ENCODE measurements at regions not wholly inside any gene's neighbourhood (a gene's known extent, or its start where the extent isn't known, plus 50 kb on each side); places are given as distances from the start of the nearest gene placed in this dataset.
"Not testable (repeated sequence)": the region's sequence is repeated elsewhere in the genome, so short reads cannot be mapped to it uniquely, and the experiment has no call there.

DNA sequence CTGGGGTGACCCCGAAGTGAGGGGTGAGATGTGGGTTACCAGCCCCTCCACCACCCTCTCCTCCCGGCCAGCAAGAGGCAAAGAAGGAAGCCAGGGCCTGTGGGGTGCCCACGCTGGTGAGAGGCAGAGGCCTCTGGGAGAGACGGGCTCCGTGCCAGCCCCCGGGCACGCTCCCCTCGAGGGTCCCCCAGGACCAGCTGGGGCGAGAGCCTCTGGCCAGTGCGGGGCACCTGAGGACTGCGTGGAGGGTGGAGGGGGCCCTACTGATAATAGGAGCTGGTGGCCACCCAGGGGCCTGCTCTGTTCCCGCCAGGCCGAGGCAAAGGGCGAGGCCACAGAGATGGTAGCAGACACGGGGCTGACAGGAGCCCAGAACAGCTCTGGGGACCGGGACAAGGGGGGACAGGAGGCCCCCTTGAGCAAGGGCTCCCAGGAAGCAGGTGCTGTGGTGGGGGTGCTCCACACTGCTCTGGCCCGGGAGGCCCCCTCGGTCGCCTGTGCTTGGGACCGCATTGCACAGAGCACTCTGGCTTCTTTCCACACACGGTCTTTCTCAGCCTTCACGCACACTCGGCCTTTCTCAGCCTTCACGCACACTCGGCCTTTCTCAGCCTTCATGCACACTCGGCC is 226.9 kb downstream of the TTLL2 start:
- DNase-seq: no peak

DNA sequence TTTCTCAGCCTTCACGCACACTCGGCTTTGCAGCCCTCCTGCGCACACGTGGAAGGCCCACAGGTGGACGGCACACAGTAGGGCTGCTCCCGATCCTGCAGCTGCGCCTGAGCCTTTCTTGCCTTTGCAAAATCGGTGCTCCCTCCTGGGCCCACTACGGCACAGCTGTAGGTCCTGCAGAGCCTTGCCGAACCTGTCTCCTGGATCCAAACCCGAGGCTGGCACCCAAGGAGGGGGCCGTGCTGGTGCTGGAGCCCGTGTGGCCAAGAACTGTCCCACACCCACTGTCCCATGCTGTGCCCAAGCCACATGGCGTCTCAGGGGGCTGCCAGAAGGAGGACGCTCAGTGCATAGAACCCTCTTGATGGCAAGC is 227.4 kb downstream of the TTLL2 start:
- DNase-seq: no peak

DNA sequence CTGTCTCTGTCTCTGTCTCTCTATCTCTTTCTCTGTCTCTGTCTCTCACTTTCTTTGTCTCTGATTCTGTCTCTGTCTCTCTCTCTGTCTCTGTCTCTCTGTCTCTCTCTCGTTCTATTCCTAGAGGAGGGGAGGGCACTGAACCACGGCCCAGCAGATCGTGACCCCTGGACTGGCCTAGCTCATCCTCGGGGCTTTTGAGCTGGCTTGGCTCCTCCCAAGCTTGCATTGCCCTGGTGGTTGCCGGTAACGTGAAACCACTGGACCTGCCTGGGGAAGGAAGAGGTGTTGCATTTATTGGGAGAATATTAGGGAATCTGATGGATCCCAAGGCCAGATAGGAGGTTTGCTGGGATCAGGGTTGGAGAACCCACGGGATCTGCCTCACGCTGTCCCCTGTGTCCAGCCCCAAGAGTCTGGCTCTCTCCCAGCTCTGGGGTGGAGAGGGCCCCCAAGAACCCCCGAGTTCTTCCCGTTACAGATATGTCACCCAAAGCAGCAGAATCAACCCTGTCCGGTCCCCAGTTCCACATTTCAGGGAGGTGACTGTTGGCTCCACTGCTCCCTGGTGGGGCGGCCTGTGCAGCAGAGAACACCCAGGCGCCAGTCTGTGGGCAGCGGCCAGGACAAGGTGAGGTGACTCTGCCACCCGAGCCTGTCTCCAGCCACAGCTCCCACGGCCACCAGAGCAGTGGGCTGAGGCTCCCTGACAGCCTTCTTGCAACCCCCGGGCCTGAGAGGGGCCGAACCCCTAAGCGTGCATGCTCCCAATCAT is 228.3 kb downstream of the TTLL2 start:
- DNase-seq: no peak

DNA sequence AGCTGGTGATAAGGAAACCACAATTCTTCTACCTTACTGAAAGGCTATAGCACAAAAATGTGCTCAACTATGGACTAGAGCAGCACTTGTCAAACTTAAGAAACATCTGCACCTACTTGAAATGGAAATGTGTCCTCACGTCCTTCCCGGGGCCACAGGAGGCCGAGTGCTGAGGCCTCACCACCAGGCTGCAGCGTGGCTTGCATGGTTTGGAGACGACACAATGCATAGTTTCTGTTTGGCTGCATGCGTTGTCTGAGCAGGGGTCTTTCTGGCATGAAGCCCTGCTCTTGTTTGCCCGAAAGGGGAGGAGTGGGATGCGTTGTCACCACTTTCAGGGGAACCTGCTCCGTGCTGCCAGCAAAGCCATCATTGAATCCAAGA is 228.8 kb downstream of the TTLL2 start:
- no peak for DNase-seq

DNA sequence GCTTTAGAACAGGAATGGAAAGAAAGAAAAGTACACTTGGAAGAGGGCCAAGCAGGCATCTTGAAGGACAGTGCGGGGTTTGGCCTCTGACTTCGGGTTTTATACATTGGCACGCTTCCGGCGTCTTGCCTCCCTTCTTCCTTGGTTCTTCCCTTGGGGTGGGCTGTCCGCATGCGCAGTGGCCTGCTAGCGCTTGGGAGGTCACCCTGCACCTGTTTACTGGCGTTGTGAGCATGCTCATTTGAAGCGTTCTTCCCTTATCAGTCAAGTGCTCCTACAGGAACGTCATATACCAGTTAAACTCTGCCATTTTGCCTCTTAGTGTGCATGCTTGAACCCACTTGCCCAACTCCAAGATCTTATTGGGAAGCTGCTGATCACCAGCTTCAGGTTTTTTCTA is 230.0 kb downstream of the TTLL2 start:
- DNase-seq: no peak

DNA sequence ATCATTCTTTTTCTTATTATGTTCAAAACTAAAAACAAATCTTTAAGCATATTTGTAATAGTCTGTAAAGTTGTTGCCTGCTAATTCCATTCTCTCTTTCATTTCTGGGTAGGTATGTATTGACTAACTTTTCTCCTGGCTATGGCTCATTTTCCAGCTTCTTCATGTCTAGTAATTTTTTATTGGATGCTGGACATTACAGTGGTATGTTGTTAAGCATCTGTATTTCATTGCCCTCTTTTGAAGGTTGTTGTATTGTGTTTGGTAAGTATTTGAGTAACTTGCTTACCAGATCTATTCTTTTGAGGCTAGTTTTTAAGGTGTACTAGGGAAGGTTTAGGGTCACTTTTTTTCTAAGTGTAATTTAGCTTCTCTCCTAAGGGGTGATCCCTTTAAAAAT is 230.9 kb downstream of the TTLL2 start:
- DNase-seq: no peak

DNA sequence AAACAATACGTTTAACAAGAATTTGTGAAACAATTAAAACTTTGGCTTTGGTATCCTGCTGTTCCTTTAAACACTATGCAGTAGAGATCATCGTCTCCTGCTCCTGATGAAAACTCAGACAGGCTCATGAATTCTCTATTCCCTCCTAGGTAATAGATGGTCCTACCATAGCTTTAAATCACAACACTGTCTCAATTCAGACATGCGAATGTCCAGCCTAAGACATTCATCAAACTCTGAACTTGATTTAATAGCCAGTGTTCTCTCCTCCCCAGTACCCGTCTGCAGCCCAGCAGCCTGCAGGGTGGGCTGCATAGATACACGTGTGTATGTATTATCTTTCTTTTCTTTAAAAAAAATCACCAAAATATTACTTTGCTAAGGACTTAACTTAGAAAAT is 232.8 kb downstream of the TTLL2 start:
- no peak for DNase-seq

DNA sequence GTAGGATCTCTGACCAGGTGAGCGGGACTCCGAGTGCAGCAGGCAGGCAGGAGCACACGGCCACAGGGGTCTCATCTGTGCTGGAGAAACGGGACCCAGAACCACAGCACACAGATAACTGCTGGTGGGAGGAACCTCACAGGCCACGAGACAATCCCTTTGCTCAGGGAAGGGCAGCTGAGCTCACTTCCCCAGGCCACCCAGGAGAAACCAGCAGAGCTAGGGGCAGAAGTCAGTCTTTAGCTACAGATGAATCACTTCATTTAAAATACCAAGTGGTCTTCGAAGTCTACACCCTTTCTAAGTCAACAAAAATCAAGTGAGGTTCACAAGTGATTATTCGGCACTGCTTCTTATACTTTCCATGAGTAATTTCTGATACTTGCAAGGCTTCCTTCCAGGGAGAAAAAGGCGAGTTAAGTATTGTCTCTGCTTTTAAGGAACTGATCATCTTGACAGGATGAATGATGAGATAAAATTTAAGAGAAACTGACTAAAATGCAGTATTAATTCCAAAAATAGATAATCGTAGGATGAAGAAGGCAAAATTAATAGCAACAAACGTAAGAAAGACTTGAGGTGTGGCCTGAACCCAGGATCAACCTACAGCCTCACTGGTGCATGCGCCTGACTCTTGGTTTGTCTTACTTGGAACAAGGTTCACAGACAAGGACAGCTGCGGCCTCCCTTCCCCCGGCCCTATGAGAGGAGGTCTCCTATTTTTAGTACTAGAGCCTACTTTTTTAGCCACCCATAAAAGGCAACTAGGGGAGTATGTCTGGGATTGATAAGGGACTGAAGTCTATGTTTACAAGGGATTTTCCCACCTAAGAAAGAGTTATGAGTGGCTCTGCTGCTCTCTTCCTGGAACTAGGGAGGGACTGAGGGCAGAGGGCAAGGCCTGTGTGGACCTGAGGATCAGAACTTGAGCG is 233.6 kb downstream of the TTLL2 start:
- DNase-seq: no peak

DNA sequence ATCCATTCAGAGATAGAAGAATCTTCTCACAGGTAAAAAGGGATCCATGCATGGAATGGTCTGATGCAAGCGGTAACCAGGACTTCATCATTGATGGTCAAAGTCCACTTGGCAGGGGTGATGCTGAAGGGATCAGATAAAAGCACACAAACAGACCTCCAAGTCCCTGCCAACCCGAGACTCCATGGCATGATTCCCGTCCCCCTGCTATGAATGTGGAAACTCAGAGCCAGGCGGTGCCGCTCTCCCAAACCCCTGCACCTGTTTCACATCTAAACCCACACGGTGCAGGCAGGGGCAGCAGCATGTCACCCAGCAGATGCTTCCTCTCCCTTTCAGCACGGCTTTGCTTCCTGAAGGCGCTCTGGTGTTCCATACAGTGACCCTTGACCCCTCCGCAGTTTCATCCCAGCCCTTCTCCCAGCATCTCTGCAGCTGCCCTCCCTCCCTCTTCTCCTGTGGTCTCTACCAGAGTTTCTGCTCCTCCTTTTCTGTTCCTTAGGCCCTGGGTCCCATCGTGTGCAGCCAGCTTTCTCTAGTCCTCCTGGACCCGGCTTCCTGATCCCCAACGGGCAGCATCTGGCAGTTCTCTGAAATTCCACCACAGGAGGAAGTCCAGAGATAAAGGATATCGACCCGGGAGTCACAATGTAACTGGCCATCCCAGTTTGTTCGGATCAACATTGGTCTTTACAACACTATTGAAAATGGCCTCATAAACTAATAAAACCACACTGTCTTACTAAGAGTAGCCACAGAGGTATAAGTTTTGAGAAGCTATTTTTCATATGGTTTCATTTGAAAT is 235.0 kb downstream of the TTLL2 start:
- no peak for DNase-seq

DNA sequence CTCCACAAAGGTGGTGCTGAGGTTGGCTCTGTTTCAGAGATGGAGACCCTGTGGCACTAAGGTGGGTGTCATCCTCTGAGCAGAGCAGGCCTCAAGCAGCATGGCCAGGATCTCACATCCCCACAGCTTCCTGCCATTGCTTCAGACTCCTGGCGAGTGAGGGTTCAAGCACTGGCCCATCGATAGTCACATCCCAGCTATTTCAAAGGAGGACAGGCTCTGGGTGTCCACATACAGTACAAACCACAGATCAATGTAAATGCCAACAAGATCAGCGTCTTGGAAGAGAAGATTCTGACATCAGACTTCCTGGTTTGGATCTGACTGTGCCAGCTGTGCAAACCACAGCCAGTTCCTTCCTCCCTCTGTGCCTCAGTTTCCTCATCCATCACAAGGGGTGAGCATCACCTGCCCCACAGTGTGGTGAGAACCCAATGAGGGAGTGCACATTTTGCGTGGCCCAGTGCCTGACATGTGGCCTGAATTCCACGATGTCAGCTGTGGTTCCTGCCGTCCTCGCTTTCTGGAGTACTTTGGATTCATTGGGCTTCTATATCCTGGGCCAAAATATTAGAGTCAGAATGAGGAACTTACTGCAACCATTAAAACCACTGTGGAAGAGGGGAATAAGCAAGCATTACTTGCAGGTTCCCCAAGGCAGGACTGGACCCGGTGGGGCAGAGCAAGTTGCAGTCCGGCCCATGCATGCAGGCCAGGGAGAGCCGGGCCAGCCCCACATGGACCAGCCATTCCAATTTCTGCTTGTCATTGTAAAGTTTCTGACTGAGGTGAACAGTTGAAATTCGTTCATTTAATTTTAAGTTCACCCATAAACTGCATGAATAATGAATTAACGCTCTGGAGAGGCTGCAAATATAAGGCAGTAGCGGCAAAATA is 236.0 kb downstream of the TTLL2 start:
- no peak for DNase-seq

DNA sequence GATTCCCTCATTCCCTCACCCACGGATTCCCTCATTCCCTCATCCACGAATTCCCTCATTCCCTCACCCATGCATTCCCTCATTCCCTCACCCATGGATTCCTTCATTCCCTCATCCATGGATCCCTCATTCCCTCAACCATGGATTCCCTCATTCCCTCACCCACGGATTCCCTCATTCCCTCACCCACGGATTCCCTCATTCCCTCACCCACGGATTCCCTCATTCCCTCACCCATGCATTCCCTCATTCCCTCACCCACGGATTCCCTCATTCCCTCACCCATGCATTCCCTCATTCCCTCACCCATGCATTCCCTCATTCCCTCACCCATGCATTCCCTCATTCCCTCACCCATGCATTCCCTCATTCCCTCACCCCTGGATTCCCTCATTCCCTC is 238.0 kb downstream of the TTLL2 start:
- not testable (repeated sequence) for DNase-seq

DNA sequence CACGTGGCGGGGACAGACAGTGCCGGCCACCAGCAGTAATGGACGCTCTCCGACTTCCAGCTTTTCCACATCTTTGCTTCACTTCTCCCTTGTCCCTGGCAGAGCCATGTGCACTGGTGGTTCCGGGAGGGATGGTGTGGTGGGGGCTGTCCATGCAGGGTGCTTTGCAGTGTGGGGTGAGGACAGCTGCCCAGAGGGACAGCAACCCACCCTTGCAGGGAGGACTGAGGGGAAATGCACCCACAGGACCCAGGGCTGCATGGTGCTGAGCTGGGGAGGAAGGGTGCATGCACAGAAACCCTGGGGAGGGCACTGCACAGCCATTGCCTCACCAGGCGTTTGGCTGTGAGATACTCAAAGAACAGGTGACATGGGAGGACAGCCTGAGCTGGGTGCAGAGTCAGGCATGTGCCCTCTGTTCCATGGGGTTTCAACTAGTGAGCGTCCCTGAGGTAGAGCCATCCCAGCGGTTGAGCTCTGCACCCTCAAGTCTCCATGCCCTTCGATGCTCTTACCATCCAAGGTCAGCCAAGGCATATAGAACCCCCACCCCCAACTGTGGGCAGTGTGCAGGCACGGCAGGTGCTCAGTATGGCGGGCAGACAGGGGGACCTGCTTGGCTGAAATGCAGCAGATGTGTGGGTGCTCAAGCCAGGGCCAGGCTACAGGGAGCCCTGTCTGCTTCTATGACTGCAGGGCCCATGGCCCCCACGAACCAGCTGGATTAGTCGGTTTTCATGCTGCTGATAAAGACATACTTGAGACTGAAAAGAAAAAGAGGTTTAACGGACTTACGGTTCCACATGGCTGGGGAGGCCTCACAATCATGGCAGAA is 239.7 kb downstream of the TTLL2 start:
- DNase-seq: no peak

DNA sequence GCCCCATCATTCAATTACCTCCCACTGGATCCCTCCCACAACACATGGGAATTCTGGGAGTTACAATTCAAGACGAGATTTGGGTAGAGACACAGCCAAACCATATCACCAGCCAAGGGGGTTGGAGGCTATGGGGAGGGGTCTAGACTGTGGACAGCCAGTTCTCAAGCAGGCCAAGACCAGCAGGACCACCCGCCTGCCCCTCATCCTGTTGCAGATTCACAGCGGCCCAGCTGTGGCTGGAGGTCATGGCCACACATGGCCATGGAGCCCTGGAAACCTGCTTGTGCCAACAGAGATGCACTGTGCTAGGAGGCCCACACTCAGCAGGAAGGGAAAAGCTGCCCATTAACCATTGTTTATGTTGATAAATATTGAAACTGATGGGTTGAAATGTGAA is 240.5 kb downstream of the TTLL2 start:
- DNase-seq: no peak

DNA sequence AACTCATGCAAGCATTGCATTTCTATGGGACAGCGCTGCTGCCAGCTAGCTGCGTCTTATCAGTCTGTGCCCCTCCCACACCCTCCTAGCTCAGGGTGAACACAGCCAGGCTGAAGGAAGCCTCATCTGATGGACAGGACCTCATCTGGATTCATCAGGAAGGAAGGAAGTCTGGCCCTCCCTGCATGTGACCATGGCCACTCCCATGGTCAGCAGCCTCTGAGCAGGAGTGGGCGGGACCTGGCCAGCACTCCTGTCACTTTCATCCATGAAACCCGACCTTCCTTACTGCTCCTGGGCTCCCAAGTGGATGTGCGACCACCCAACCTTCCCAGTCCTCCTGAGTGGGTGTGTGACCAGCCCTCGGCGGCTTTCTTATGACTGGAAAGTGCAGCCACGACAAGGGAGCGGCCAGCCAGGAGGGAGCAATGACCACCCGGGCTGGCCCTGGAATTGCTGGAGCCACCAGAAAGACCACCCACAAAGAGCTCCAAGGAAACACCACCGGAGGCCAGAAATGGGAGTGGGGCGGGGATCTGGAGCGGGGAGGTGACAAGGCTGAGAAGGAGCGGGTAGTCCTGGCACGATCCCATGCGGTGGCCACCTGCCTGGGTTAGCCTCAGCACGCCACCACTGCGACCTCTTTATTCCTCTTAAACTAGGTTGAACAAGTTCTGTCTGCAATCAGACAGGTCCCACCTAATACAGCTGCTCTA is 241.2 kb downstream of the TTLL2 start:
- DNase-seq: no peak

DNA sequence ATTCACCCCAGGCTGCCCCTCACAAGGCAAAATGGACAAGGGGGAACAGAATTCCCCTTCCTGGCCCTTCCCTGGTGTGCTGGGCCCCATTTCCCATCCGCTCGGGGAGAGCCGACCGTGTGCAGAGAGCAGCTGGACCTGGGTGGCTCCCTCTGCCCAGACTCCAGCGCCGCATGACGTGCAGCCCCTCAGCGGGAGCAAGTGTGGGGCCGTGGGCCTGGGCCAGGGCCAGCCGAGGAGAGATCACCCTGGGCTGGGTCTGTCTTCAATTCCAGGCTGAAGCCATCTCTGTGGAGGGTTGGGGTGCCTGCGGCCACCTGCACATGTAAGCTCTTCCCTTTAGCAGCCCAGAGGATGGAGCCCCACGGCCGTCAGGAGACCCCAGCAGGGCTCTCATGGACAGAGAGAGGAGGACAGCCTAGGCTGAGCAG is 241.8 kb downstream of the TTLL2 start:
- no peak for DNase-seq

DNA sequence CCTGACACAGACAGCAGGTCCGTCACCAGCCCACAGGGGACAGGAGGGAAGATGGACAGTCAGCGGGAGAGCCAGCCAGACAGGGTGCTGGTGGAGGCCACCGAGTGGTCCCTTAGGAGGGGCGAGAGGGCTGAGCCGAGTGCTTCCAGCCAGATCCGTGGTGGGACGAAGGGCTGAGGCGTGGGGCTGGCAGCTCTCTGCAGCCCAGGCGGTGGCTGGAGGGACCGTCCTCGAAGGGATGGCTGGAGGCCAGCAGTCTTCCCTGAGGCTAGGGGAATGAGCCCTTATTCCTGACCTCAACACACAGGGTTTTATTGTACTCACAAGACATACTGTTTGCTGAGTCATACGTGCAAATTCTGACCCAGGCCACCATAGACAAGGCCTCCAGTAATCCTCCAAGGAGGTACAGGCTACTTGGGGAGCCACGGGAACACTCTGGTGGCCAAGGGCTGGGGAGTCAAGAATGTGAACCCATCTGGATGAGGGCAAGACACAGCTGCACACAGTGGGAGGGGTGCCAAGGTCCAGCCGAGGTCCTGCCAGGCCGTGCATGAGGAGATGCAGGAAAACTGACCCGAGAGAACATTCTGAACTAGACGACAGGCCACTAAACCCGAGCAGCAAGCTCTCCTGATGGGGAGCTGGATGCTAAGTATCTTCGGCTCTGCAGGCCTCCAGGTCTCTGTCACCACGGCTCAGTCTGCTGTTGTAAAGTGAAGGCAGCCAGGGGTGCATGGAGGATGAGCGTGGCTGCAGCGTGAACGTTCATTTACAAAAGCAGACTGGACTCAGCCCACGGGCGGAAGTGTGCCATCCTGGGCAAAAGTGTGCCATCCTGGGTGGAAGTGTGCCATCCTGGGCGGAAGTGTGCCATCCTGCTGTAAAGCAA is 242.5 kb downstream of the TTLL2 start:
- no peak for DNase-seq

DNA sequence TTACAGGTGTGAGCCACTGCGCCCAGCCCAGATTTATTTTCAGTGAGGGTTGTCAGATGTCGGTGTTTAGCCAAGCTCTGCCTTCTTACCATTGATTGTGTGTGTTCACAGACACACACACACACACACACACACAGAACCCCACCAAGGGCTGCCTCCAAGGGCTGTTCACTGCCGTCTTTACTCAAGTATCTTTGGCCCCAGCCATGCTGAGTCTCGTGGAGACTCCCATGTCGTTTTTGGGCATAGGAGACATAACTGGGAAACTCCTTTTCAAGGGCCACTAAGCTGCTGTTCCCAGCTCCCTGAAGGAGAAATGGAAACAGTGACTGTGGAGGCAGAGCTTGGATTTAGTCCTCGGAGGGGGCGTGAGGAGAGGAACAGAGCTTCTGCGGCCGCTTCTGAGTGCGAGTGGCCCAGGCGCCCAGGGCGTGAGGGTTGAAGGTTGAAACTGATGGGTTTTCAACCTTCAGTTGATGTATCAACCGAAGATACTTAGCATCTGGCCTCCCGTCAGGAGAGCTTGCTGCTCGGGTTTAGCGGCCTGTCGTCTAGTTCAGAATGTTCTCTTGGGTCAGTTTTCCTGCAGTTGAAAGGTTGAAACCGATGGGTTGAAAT is 243.6 kb downstream of the TTLL2 start:
- DNase-seq: no peak

DNA sequence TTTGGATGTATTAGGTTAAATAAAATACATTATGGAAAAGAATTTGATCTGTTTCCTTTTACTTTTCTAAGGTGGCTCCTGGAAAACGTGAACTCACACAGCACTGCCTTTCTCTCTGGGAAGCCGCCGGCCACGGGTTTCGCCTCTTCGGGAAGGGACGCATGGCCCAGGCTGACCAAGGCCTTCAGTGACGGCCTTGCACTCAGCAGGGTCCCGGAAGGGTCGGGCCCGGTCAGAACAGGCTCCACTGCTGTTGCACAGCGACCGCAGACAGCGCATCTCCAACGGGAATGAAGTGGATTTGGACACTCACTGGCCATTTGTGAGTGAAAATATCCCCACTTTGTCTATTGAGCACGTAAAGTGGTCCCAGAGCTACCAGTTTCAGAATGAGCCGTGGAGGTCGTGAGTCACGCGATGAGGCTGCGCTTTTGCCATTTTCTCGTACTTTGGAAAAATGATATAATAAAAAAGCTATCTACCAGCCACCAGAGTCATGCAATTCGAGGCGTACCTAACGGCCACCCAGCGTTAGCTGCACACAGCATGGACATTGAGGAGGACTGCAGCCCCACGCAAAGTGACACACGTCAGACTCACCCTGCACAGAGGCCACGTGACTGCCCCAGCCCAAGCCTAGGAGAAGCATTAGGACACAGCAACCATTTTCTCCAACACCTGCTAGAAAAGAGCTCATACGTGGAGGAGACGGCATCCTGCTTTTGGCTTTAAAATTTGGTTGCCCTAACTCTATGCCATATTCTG is 244.3 kb downstream of the TTLL2 start:
- DNase-seq: no peak
